LNCaP clone FGC (cell line): ENCODE measurements at regions not wholly inside any gene's neighbourhood (a gene's known extent, or its start where the extent isn't known, plus 50 kb on each side); places are given as distances from the start of the nearest gene placed in this dataset.

Source experiments
- DNase-seq: peaks from one replicate; pipeline ENCODE4 v3.0.0-alpha.2; 2011; ENCODE audit warnings: low read depth
- H3K4me3 ChIP-seq: 2 replicates; pipeline ENCODE4 v1.5.1; 2011; ENCODE audit warnings: mild to moderate bottlenecking, low read depth, low read length, control low read depth
- CTCF ChIP-seq: IDR thresholded peaks from 2 replicates; pipeline ENCODE4 v1.5.1; 2012; ENCODE audit warnings: mild to moderate bottlenecking; ENCODE audit not compliant: control insufficient read depth, insufficient read depth; ENCODE audit errors: extremely low read depth

GRCh38 chr3:192026661-192027060, 565.7 kb downstream of the PYDC2 start:
- DNase-seq, result no peak
- TF ChIP-seq CTCF, result no peak
- H3K4me3 ChIP-seq, result no peak overlapping the region

GRCh38 chr3:192031941-192032340, 571.0 kb downstream of the PYDC2 start:
- no peak for TF ChIP-seq CTCF

GRCh38 chr3:192033246-192033645, 572.3 kb downstream of the PYDC2 start:
- TF ChIP-seq CTCF, result no peak
- no peak for DNase-seq

More at GRCh38 chr3:192031941-192032340, 571.0 kb downstream of the PYDC2 start:
- DNase-seq, result no peak
- no peak overlapping the region for H3K4me3 ChIP-seq

GRCh38 chr3:192038726-192039125, 577.8 kb downstream of the PYDC2 start:
- H3K4me3 ChIP-seq, result no peak overlapping the region
- DNase-seq, result no peak
- no peak for TF ChIP-seq CTCF

More at GRCh38 chr3:192033246-192033645, 572.3 kb downstream of the PYDC2 start:
- H3K4me3 ChIP-seq, result no peak overlapping the region

- no peak for TF ChIP-seq CTCF
- no peak overlapping the region for H3K4me3 ChIP-seq
- no peak for DNase-seq
Measured at GRCh38 chr3:192039593-192039992, 578.6 kb downstream of the PYDC2 start.

- DNase-seq, result no peak
- no peak for TF ChIP-seq CTCF
- H3K4me3 ChIP-seq, result no peak overlapping the region
Measured at GRCh38 chr3:192040282-192041043, 579.5 kb downstream of the PYDC2 start.

- no peak for TF ChIP-seq CTCF
- no peak for DNase-seq
- H3K4me3 ChIP-seq, result no peak overlapping the region
Measured at GRCh38 chr3:192042116-192042515, 581.2 kb downstream of the PYDC2 start.
